ENCODE measurements at regions not wholly inside any gene's neighbourhood (a gene's known extent, or its start where the extent isn't known, plus 50 kb on each side); places are given as distances from the start of the nearest gene placed in this dataset.

- TF ChIP-seq EZH2 (IDR thresholded peaks at IDR 0.05; ENCODE audit: borderline replicate concordance, low read depth, low read length, severe bottlenecking) (no peak), CTCF (IDR thresholded peaks at IDR 0.05; ENCODE audit: borderline replicate concordance, extremely low read depth, low read length, poor library complexity, severe bottlenecking) (no peak)
These were observed 315.3 kb downstream of the OTUD1 start for GRCh38 chr10:23754179-23754578.

All from DND-41 (cell line).